ENCODE measurements at regions not wholly inside any gene's neighbourhood (a gene's known extent, or its start where the extent isn't known, plus 50 kb on each side); places are given as distances from the start of the nearest gene placed in this dataset.
"Not testable (repeated sequence)": the region's sequence is repeated elsewhere in the genome, so short reads cannot be mapped to it uniquely, and the experiment has no call there.

- Histone ChIP-seq H3K36me3 (ENCODE audit: control insufficient read depth, low read length) (no peaks in the 10 kb centered on the region), H3K79me2 (ENCODE audit: control insufficient read depth, low read length) (no peaks in the 10 kb centered on the region), H4K20me1 (ENCODE audit: control insufficient read depth, insufficient read depth, low read depth, low read length) (no peaks in the 10 kb centered on the region), H3K9me3 (ENCODE audit: control insufficient read depth, insufficient read depth, low read length) (no peaks in the 10 kb centered on the region), H3K4me2 (ENCODE audit: low read length) (no peak overlapping the region), H3K9me2 (replicated peaks; ENCODE audit: control insufficient read depth, low read length) (no peaks in the 10 kb centered on the region), H3K4me1 (ENCODE audit: control insufficient read depth, low read length) (no peaks in the 10 kb centered on the region), H3K27me3 (ENCODE audit: control insufficient read depth, low read length) (no peaks in the 10 kb centered on the region), H3K27ac (ENCODE audit: low read depth, low read length) (no peak overlapping the region), H3K4me3 (ENCODE audit: low read length) (no peak overlapping the region), H3F3A (ENCODE audit: control insufficient read depth, insufficient read depth) (no peaks in the 10 kb centered on the region)
- TF ChIP-seq CTCF (IDR thresholded peaks at IDR 0.05; ENCODE audit: low read depth, low read length, poor library complexity, severe bottlenecking) = no peak
- TF ChIP-seq EZH2phosphoT487 (IDR thresholded peaks at IDR 0.05; ENCODE audit: borderline replicate concordance, low read length) = no peak
Observed at GRCh38 chr4:158033416-158034120, 139.3 kb downstream of the GASK1B start.

GRCh38 chr4:158032733-158033415, 140.0 kb downstream of the GASK1B start:
- Histone ChIP-seq H3K4me2 (ENCODE audit: low read length) (no peak overlapping the region), H3K9me2 (replicated peaks; ENCODE audit: control insufficient read depth, low read length) (no peaks in the 10 kb centered on the region)

GRCh38 chr4:158028381-158028780, 144.4 kb downstream of the GASK1B start:
- H3F3A ChIP-seq (ENCODE audit: control insufficient read depth, insufficient read depth); H3K4me2 ChIP-seq (ENCODE audit: low read length); H3K4me1 ChIP-seq (ENCODE audit: control insufficient read depth, low read length); H3K4me3 ChIP-seq (ENCODE audit: low read length); H3K9me3 ChIP-seq (ENCODE audit: control insufficient read depth, insufficient read depth, low read length); H3K9me2 ChIP-seq (replicated peaks; ENCODE audit: control insufficient read depth, low read length); H3K27ac ChIP-seq (ENCODE audit: low read depth, low read length); H3K79me2 ChIP-seq (ENCODE audit: control insufficient read depth, low read length); H3K27me3 ChIP-seq (ENCODE audit: control insufficient read depth, low read length); H3K36me3 ChIP-seq (ENCODE audit: control insufficient read depth, low read length); H4K20me1 ChIP-seq (ENCODE audit: control insufficient read depth, insufficient read depth, low read depth, low read length): not testable (repeated sequence)

More at GRCh38 chr4:158032733-158033415, 140.0 kb downstream of the GASK1B start:
- no peaks in the 10 kb centered on the region for H3K79me2 ChIP-seq (ENCODE audit: control insufficient read depth, low read length)
- H3F3A ChIP-seq (ENCODE audit: control insufficient read depth, insufficient read depth) = no peaks in the 10 kb centered on the region
- H3K27me3 ChIP-seq (ENCODE audit: control insufficient read depth, low read length) = no peaks in the 10 kb centered on the region
- no peaks in the 10 kb centered on the region for H4K20me1 ChIP-seq (ENCODE audit: control insufficient read depth, insufficient read depth, low read depth, low read length)
- no peaks in the 10 kb centered on the region for H3K4me1 ChIP-seq (ENCODE audit: control insufficient read depth, low read length)
- no peaks in the 10 kb centered on the region for H3K36me3 ChIP-seq (ENCODE audit: control insufficient read depth, low read length)
- no peak for TF ChIP-seq CTCF (IDR thresholded peaks at IDR 0.05; ENCODE audit: low read depth, low read length, poor library complexity, severe bottlenecking)
- no peak for TF ChIP-seq EZH2phosphoT487 (IDR thresholded peaks at IDR 0.05; ENCODE audit: borderline replicate concordance, low read length)
- no peak overlapping the region for H3K4me3 ChIP-seq (ENCODE audit: low read length)
- no peaks in the 10 kb centered on the region for H3K9me3 ChIP-seq (ENCODE audit: control insufficient read depth, insufficient read depth, low read length)
- H3K27ac ChIP-seq (ENCODE audit: low read depth, low read length) = no peak overlapping the region

- H3K36me3 ChIP-seq (ENCODE audit: control insufficient read depth, low read length) = no peaks in the 10 kb centered on the region
- no peaks in the 10 kb centered on the region for H3K9me2 ChIP-seq (replicated peaks; ENCODE audit: control insufficient read depth, low read length)
- no peak overlapping the region for H3K4me3 ChIP-seq (ENCODE audit: low read length)
Observed at GRCh38 chr4:158025131-158025530, 147.7 kb downstream of the GASK1B start.

More at GRCh38 chr4:158025131-158025530, 147.7 kb downstream of the GASK1B start:
- no peaks in the 10 kb centered on the region for H3F3A ChIP-seq (ENCODE audit: control insufficient read depth, insufficient read depth)
- TF ChIP-seq EZH2phosphoT487 (IDR thresholded peaks at IDR 0.05; ENCODE audit: borderline replicate concordance, low read length) = no peak
- TF ChIP-seq CTCF (IDR thresholded peaks at IDR 0.05; ENCODE audit: low read depth, low read length, poor library complexity, severe bottlenecking) = no peak
- no peaks in the 10 kb centered on the region for H3K4me1 ChIP-seq (ENCODE audit: control insufficient read depth, low read length)
- H3K27me3 ChIP-seq (ENCODE audit: control insufficient read depth, low read length) = no peaks in the 10 kb centered on the region
- no peaks in the 10 kb centered on the region for H3K79me2 ChIP-seq (ENCODE audit: control insufficient read depth, low read length)
- no peaks in the 10 kb centered on the region for H4K20me1 ChIP-seq (ENCODE audit: control insufficient read depth, insufficient read depth, low read depth, low read length)
- H3K9me3 ChIP-seq (ENCODE audit: control insufficient read depth, insufficient read depth, low read length) = no peaks in the 10 kb centered on the region; the same call in 1 of the 2 replicates
- H3K4me2 ChIP-seq (ENCODE audit: low read length) = no peak overlapping the region
- H3K27ac ChIP-seq (ENCODE audit: low read depth, low read length) = no peak overlapping the region

Data from DOHH2 (cell line).